Tibial nerve (tissue), 4 donors: ENCODE measurements at regions not wholly inside any gene's neighbourhood (a gene's known extent, or its start where the extent isn't known, plus 50 kb on each side); places are given as distances from the start of the nearest gene placed in this dataset. TPM values are rescaled to one million over a fixed set of nuclear protein-coding genes. Genes with fewer than 3 reads are reported as not detected.

Source experiments
- DNase-seq, 2 donors: peaks; one replicate each; pipeline ENCODE4 v3.0.0-alpha.2; 2019; ENCODE audit warnings: low spot score in 2 of 2
- H3K27ac ChIP-seq, 4 donors: fragments of 200-600 bp; sonication (generic) in 3 of 4; one replicate each; pipeline ENCODE4 v1.5.1; 2017 to 2019; ENCODE audit warnings: mild to moderate bottlenecking in 1 of 4
- H3K27me3 ChIP-seq, 2 donors: fragments of 200-600 bp; sonication (generic) in 1 of 2; one replicate each; pipeline versions ENCODE4 v1.5.1 to v1.6.0; 2017 to 2019
- H3K36me3 ChIP-seq, 3 donors: fragments of 200-600 bp; sonication (generic); one replicate each; pipeline ENCODE4 v1.5.1; 2018 to 2019
- H3K4me1 ChIP-seq, 4 donors: fragments of 200-600 bp; sonication (generic) in 3 of 4; one replicate each; pipeline ENCODE4 v1.5.1; 2017 to 2019
- H3K4me3 ChIP-seq, 4 donors: fragments of 200-600 bp; sonication (generic) in 3 of 4; one replicate each; pipeline ENCODE4 v1.5.1; 2017 to 2019; ENCODE audit warnings: mild to moderate bottlenecking in 1 of 4, moderate library complexity in 1 of 4
- H3K9me3 ChIP-seq, 4 donors: fragments of 200-600 bp; sonication (generic) in 3 of 4; one replicate each; pipeline ENCODE4 v1.5.1; 2017 to 2019
- CTCF ChIP-seq, 5 experiments: fragments of 200-600 bp in 3 of 5; fragments of 450-650 bp in 2 of 5; sonication (generic) in 3 of 5; IDR thresholded peaks; one replicate each; pipeline ENCODE4 v1.5.1; 2016 to 2019; ENCODE audit warnings: antibody characterized with exemption in 5 of 5, mild to moderate bottlenecking in 3 of 5, moderate library complexity in 2 of 5
- EP300 ChIP-seq, 2 donors: sonication (generic); formaldehyde crosslinking; IDR thresholded peaks; one replicate each; pipeline ENCODE4 v1.6.1; 2017; ENCODE audit warnings: antibody characterized with exemption in 2 of 2, mild to moderate bottlenecking in 1 of 2
- POLR2A ChIP-seq, 2 donors: fragments of 450-650 bp; IDR thresholded peaks; one replicate each; pipeline ENCODE4 v1.6.1; 2017; ENCODE audit warnings: antibody characterized with exemption in 2 of 2, mild to moderate bottlenecking in 2 of 2, moderate library complexity in 2 of 2
- WGBS, 2 donors: methylation state at CpG; one replicate each; pipeline ENCODE4 v1.1.5; 2018; 5-methylcytosine and 5-hydroxymethylcytosine counted together
- small RNA-seq: library from RNA; depleted of rRNA; stranded (forward); fragments of <200 nt; gene quantifications from one replicate; pipeline ENCODE3, GENCODE V24; 2016

DNA sequence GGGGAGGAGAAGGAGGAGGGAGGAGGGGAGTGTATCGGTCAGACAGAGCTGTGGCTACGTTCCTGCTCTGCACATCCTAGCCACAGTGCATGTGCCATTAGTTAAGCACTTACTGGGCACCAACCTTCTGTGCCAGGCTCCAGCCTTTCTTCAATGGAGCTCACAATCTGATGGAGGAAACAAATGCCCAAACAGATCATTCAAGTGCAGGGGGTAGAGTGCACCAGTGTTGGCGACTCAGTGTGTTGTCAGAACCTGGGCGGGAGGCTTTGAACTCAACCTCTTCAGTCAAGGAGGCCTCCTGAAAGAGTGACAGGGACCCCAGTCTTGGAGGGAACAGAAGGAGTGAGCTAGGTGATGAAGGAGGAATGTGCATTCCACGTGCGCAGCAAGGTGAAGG is 51.9 kb upstream of the SHB start:
- WGBS, 2 donors, result 87 to 89% methylated on average over 6 of the region's 6 CpGs
- Histone ChIP-seq H3K27ac (no peak overlapping the region), H3K9me3 (no peaks in the 10 kb centered on the region), H3K4me1 (no peaks in the 10 kb centered on the region), H3K27me3 (peaks cover 0 to 5% of the 10 kb centered on the region in 2 donors), H3K4me3 (no peak overlapping the region), H3K36me3 (no peaks in the 10 kb centered on the region)
- TF ChIP-seq POLR2A (IDR thresholded peaks at IDR 0.05) (no peak), CTCF (IDR thresholded peaks at IDR 0.05) (no peak), EP300 (IDR thresholded peaks at IDR 0.05) (no peak)
- DNase-seq, result no peak

GRCh38 chr9:38119560-38120236 is 50.7 kb upstream of the SHB start:
- TF ChIP-seq CTCF (IDR thresholded peaks at IDR 0.05) (no peak), POLR2A (IDR thresholded peaks at IDR 0.05) (no peak), EP300 (IDR thresholded peaks at IDR 0.05) (no peak)
- Histone ChIP-seq H3K36me3 (no peaks in the 10 kb centered on the region), H3K27me3 (peaks cover 0 to 5% of the 10 kb centered on the region in 2 donors), H3K9me3 (no peaks in the 10 kb centered on the region), H3K27ac (no peak overlapping the region), H3K4me1 (no peaks in the 10 kb centered on the region), H3K4me3 (no peak overlapping the region)
- no peak for DNase-seq
- 77 to 79% methylated on average over 5 of the region's 5 CpGs for WGBS, 2 donors

- TF ChIP-seq EP300 (IDR thresholded peaks at IDR 0.05), result no peak
- TF ChIP-seq CTCF (IDR thresholded peaks at IDR 0.05), result no peak
- no peak for TF ChIP-seq POLR2A (IDR thresholded peaks at IDR 0.05)
- Histone ChIP-seq H3K4me1 (no peaks in the 10 kb centered on the region), H3K36me3 (no peaks in the 10 kb centered on the region), H3K9me3 (no peaks in the 10 kb centered on the region), H3K27me3 (peaks cover 0 to 5% of the 10 kb centered on the region in 2 donors), H3K27ac (no peak overlapping the region), H3K4me3 (no peak overlapping the region)
- no peak for DNase-seq
- 82 to 83% methylated on average over 8 of the region's 8 CpGs for WGBS, 2 donors
Observed at GRCh38 chr9:38118862-38119438, 49.9 kb upstream of the SHB start.

Small RNA genes in the stretch of these regions (small RNA-seq; reads per million reads assigned to genes)
- not detected for gene RF00096
